CD1c-positive myeloid dendritic cell (primary cell): ENCODE measurements at regions not wholly inside any gene's neighbourhood (a gene's known extent, or its start where the extent isn't known, plus 50 kb on each side); places are given as distances from the start of the nearest gene placed in this dataset.
"Not testable (repeated sequence)": the region's sequence is repeated elsewhere in the genome, so short reads cannot be mapped to it uniquely, and the experiment has no call there.

Source experiments
- DNase-seq: peaks from one replicate; pipeline ENCODE4 v3.0.0-alpha.2; 2016; ENCODE audit errors: extremely low spot score

DNA sequence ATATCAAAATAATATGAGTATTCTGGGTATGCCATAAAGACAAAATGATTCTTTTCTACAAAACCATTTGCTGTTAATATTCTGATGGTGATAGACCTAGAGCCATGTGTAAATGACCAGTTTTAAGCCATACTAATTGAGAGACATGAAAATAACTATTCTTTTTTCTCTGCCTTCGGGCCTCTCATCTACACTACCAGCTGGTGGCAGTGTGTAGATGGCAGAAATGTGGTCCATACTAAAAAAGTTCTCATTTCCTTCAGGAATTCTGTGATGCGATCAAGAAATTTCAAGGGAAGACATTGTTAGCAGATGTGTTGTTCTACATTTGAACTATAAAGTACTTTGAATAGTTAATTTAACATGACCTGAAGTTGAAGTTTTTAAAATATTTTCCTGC, 485.2 kb downstream of the TRIB2 start:
- no peak for DNase-seq

- DNase-seq = no peak
Observed at GRCh38 chr2:13212115-13212514, 495.4 kb downstream of the TRIB2 start.

GRCh38 chr2:13218205-13218604, 501.5 kb downstream of the TRIB2 start:
- DNase-seq = no peak

DNA sequence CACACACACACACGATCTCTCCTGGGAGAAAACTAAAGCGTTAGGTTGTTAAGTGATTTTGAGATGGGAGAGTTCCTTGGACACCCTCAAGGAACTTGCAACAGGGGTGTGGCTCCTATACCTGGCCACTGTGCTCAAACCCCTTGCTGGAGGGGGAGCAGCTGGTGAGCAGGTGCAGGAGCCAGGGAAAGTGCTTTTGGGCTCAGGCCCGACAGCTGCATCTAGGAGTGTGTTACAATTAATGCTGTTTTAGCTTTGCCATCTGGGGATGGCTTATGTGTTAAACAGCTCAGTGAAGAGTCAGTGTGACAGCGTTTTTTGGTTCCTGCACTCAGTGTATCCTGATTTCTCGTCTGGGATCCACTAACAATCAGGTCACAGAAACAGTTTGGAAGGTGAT, 510.8 kb downstream of the TRIB2 start:
- DNase-seq = no peak

- no peak for DNase-seq
Observed at GRCh38 chr2:13230221-13230620, 513.5 kb downstream of the TRIB2 start.

GRCh38 chr2:13240061-13240460, 523.3 kb downstream of the TRIB2 start:
- no peak for DNase-seq

- DNase-seq = no peak
Observed at GRCh38 chr2:13240789-13241487, 524.2 kb downstream of the TRIB2 start.

GRCh38 chr2:13252615-13253014, 535.9 kb downstream of the TRIB2 start:
- no peak for DNase-seq

DNA sequence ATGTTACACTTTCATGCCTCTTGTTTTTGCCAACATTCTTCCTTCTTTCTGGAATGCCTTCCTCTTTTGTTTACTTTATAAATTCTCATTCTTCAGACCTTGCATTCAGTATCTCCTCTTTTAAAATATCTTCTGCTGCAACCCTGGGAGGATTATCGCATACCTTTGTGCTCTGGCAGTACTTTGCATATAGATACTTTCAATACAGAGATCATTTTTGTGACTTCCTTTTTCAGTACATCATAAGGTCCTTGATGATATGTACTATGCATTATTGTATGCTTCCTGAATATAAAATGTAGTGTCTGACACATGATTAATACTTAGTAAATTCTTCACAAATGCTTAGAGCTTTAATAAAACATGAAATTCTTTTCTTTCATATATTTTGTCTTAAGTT, 538.7 kb downstream of the TRIB2 start:
- DNase-seq = no peak

GRCh38 chr2:13260402-13260801, 543.7 kb downstream of the TRIB2 start:
- DNase-seq = no peak

GRCh38 chr2:13266166-13266565, 549.4 kb downstream of the TRIB2 start:
- DNase-seq = no peak

- no peak for DNase-seq
Observed at GRCh38 chr2:13284688-13285087, 568.0 kb downstream of the TRIB2 start.

- no peak for DNase-seq
Observed at GRCh38 chr2:13289310-13289709, 572.6 kb downstream of the TRIB2 start.

DNA sequence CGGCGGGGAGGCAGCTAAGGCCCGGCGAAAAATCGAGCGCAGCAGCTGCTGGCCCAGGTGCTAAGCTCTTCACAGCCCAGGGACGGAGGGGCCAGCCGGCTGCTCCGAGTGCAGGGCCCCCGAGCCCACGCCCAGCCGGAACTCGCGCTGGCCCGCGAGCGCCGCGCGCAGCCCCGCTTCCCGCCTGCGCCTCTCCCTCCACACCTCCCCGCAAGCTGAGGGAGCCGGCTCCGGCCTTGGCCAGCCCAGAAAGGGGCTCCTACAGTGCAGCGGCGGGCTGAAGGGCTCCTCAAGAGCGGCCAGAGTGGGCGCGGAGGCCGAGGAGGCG, 591.7 kb downstream of the TRIB2 start:
- DNase-seq = not testable (repeated sequence)

DNA sequence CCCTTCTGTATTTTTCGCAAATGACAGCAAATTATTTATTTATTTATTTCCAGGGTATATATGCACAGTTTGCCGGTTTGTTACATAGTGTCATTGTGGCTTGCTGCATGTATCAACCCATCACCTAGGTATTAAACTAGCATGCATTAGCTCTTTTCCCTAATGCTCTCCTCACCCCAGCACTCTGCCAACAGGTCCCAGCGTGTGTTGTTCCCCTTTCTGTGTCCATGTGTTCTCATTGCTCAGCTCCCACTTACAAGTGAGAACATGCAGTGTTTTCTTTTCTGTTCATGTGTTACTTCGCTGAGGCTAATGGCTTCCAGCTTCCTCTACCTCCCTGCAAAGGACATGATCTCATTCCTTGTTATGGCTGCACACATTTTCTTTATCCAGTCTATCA, 592.3 kb downstream of the TRIB2 start:
- no peak for DNase-seq

- no peak for DNase-seq
Observed at GRCh38 chr2:13332060-13332459, 615.3 kb downstream of the TRIB2 start.

- not testable (repeated sequence) for DNase-seq
Observed at GRCh38 chr2:13334071-13334470, 617.3 kb downstream of the TRIB2 start.

DNA sequence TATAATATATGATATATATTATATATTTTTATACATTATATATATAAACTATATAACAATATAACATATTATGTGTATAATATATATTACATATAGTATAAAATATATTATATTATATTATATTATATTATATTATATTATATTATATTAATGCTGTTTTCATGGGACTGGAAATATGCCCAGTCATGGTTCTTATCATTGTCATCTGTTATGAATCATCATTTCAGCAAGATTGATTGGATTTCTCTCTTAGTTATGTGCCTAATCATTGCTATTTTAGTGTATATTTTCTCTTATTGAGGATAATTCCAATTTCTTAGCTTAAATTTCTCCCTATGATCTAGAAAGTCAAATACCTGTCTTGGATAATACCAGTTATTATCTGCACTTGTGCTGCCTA, 617.8 kb downstream of the TRIB2 start:
- no peak for DNase-seq

DNA sequence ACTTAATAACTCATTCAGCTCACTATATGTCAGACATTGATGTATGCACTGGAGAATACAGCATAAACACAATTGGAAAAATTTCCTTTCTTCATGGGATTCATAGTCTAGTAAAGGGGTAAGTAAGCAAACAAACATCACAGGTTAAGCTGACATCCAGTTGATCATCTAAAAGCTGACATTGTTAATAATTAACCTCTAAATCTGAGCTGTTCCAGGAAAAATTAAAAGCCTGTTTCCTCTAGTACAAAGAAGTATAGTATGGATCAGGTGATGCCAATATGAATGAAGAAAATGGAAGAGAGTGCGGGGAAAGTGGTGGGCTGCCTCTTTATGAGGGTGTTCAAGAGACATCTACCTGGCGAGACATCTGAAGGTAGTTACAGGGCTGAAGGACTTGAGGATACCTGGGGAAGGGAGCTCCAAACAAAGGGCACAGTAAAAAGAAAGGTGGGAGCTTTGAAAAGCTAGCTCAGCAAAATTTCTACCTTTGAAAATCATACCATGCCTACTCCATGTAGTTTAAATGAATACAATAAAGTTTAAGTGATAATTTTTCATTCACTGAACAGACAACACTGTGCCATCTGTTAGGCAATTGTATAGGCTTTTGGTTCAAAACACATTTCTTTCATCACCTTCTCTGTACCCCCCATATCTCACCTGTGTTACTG, 619.3 kb downstream of the TRIB2 start:
- no peak for DNase-seq

DNA sequence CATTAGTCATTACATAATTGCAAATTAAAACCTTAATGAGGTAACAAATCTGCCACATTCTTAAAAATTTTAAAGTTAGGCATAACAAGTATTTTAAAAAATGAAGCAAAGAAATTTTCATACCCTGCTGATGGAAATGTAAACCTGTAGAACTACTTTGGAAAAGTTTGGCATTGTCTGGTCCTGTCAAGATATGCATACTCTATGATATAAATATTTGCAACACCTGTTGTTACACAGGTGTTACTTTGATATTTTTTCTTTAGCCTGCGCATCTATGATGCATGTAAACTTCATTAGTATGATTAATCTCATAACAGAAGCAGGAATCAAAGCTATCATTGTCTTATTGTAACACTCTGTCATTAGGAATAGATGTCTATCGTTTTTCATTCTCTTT, 634.3 kb downstream of the TRIB2 start:
- DNase-seq = no peak

DNA sequence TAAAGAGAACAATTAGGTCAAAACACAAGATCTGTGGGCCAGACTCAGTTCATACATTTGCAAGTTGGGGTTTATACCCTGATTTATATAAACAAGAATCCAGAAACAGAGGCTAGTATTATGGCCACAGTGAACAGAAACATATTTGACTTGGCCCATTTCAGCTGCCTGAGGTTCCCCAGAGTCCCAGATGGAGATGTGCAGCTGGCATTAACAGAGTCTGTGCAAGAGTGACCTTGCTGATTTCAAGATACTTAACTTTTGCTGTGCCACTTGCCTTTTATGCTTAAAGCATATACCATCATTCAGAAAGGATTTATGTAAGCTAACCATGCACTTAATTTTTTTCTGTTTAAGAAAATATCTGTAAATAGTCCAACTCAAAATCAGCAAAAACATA, 636.3 kb downstream of the TRIB2 start:
- DNase-seq = no peak

- no peak for DNase-seq
Observed at GRCh38 chr2:13354031-13354430, 637.3 kb downstream of the TRIB2 start.

DNA sequence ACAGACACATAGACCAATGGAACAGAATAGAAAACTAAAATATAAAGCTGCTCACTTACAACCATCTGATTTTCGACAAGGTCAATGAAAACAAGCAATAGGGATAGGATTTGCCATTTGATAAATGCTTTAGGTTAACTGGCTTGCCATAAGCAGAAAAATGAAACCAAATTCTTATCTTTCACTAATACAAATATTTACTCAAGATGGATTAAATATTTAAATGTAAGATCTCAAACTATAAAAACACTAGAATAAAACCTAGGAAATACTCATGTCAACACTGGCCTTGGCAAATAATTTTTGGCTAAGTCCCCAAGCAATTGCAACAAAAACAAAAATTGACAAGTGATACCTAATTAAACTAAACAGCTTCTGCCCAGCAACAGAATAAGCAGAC, 665.2 kb downstream of the TRIB2 start:
- DNase-seq = not testable (repeated sequence)

GRCh38 chr2:13389172-13389571, 672.4 kb downstream of the TRIB2 start:
- not testable (repeated sequence) for DNase-seq
